ENCODE measurements at regions not wholly inside any gene's neighbourhood (a gene's known extent, or its start where the extent isn't known, plus 50 kb on each side); places are given as distances from the start of the nearest gene placed in this dataset.
"Not testable (repeated sequence)": the region's sequence is repeated elsewhere in the genome, so short reads cannot be mapped to it uniquely, and the experiment has no call there.

- peak overlapping the region; percentile 88 for H3K27ac ChIP-seq (ENCODE audit: low read length)
- POLR2A ChIA-PET; ATAC-seq; H3K4me1 ChIP-seq (ENCODE audit: control insufficient read depth, insufficient read depth, low read length); H3K27me3 ChIP-seq (ENCODE audit: control insufficient read depth, insufficient read depth, low read length); BruUV-seq (replicated peaks); DNase-seq (ENCODE audit: low read depth, low spot score); intact Hi-C loops (cut with micrococcal nuclease; ENCODE audit: unreplicated experiment); H3K36me3 ChIP-seq (ENCODE audit: control insufficient read depth, insufficient read depth, low read length); in situ Hi-C loops (cut with HindIII; ENCODE audit: low pct_unique_long_range_greater_than_20kb, low sequenced_read_pairs); H3K9me3 ChIP-seq (ENCODE audit: control insufficient read depth, insufficient read depth, low read depth, low read length); CTCF ChIA-PET: not testable (repeated sequence)
- peak overlapping the region in 1 of 2 experiments; percentile 56; a peak in 1 of 4 replicates for H3K4me3 ChIP-seq (ENCODE audit: low read depth in 2 of 2, low read length in 2 of 2)
Measured at GRCh38 chr1:148279002-148279542, 127.0 kb upstream of the NBPF11 start.

- H3K4me1 ChIP-seq (ENCODE audit: control insufficient read depth, insufficient read depth, low read length); in situ Hi-C loops (cut with HindIII; ENCODE audit: low pct_unique_long_range_greater_than_20kb, low sequenced_read_pairs); H3K27me3 ChIP-seq (ENCODE audit: control insufficient read depth, insufficient read depth, low read length); BruUV-seq (replicated peaks); H3K9me3 ChIP-seq (ENCODE audit: control insufficient read depth, insufficient read depth, low read depth, low read length); DNase-seq (ENCODE audit: low read depth, low spot score); H3K27ac ChIP-seq (ENCODE audit: low read length); CTCF ChIA-PET; intact Hi-C loops (cut with micrococcal nuclease; ENCODE audit: unreplicated experiment); ATAC-seq; H3K4me3 ChIP-seq (ENCODE audit: low read depth in 2 of 2, low read length in 2 of 2); H3K36me3 ChIP-seq (ENCODE audit: control insufficient read depth, insufficient read depth, low read length); POLR2A ChIA-PET: not testable (repeated sequence)
Measured at GRCh38 chr1:148277865-148278279, 125.8 kb upstream of the NBPF11 start.

GRCh38 chr1:148267066-148267465 lies 115.0 kb upstream of the NBPF11 start:
- in situ Hi-C loops (cut with HindIII; ENCODE audit: low pct_unique_long_range_greater_than_20kb, low sequenced_read_pairs); intact Hi-C loops (cut with micrococcal nuclease; ENCODE audit: unreplicated experiment); BruUV-seq (replicated peaks); CTCF ChIA-PET; H3K4me1 ChIP-seq (ENCODE audit: control insufficient read depth, insufficient read depth, low read length); H3K27ac ChIP-seq (ENCODE audit: low read length); H3K27me3 ChIP-seq (ENCODE audit: control insufficient read depth, insufficient read depth, low read length); H3K4me3 ChIP-seq (ENCODE audit: low read depth in 2 of 2, low read length in 2 of 2); DNase-seq (ENCODE audit: low read depth, low spot score); H3K36me3 ChIP-seq (ENCODE audit: control insufficient read depth, insufficient read depth, low read length); POLR2A ChIA-PET; H3K9me3 ChIP-seq (ENCODE audit: control insufficient read depth, insufficient read depth, low read depth, low read length); ATAC-seq: not testable (repeated sequence)

GRCh38 chr1:148264374-148265276 lies 112.5 kb upstream of the NBPF11 start:
- Histone ChIP-seq H3K4me3 (ENCODE audit: low read depth in 2 of 2, low read length in 2 of 2) (peak overlapping the region; percentile 46 to 77), H3K4me1 (ENCODE audit: control insufficient read depth, insufficient read depth, low read length) (no peaks in the 10 kb centered on the region), H3K27me3 (ENCODE audit: control insufficient read depth, insufficient read depth, low read length) (no peaks in the 10 kb centered on the region), H3K36me3 (ENCODE audit: control insufficient read depth, insufficient read depth, low read length) (no peaks in the 10 kb centered on the region), H3K27ac (ENCODE audit: low read length) (peak overlapping the region; percentile 94), H3K9me3 (ENCODE audit: control insufficient read depth, insufficient read depth, low read depth, low read length) (no peaks in the 10 kb centered on the region)
- TF ChIP-seq SIN3A (IDR thresholded peaks at IDR 0.05; ENCODE audit: borderline replicate concordance, insufficient read depth, low read depth, low read length) (peak; percentile 39; the same call in 1 of the 2 replicates), REST (IDR thresholded peaks at IDR 0.05; ENCODE audit: insufficient read depth in 1 of 2, low read depth in 2 of 2, low read length in 1 of 2) (no peak)
- BruUV-seq (replicated peaks) = TSS peak; percentile 100
- DNase-seq (ENCODE audit: low read depth, low spot score) (peak; percentile 99), ATAC-seq (peak; percentile 90)
- intact Hi-C loops (cut with micrococcal nuclease; ENCODE audit: unreplicated experiment) (loop anchor here (5.0 kb wide), 1 partner anchor 68 kb away; no protein-coding TSS in a partner anchor), in situ Hi-C loops (cut with HindIII; ENCODE audit: low pct_unique_long_range_greater_than_20kb, low sequenced_read_pairs) (no loop called here)
- ChIA-PET POLR2A (interaction anchor here (2.3 kb wide), 1 partner anchor 69 kb away, joined by 81 read pairs; no protein-coding TSS in a partner anchor), CTCF (interaction anchor here (0.6 kb wide), 1 partner anchor 433 kb away, joined by 3 read pairs; no protein-coding TSS in a partner anchor)
